ENCODE measurements at regions not wholly inside any gene's neighbourhood (a gene's known extent, or its start where the extent isn't known, plus 50 kb on each side); places are given as distances from the start of the nearest gene placed in this dataset.

GRCh38 chr1:55287723-55288122 is 72.6 kb upstream of the USP24 start:
- no peak overlapping the region for H4K8ac ChIP-seq (replicated peaks; ENCODE audit: insufficient read length, low read depth, low read length)
- no peak overlapping the region for H2BK5ac ChIP-seq (ENCODE audit: insufficient read length, low read length)
- no peak overlapping the region for H3K27ac ChIP-seq (ENCODE audit: insufficient read length, low read depth, low read length)
- no peak overlapping the region for H2AK5ac ChIP-seq (ENCODE audit: insufficient read length, low read length)
- H3K27ac Mint-ChIP-seq: no peak overlapping the region
- no peaks in the 10 kb centered on the region for H3K36me3 Mint-ChIP-seq (ENCODE audit: insufficient read depth in 1 of 3, low read depth in 3 of 3)
- H2AFZ ChIP-seq (ENCODE audit: low read length): no peak overlapping the region
- H3K79me2 ChIP-seq (ENCODE audit: insufficient read depth, low read length): no peaks in the 10 kb centered on the region
- no peak overlapping the region for H2BK20ac ChIP-seq (ENCODE audit: low read depth, low read length, poor library complexity, severe bottlenecking)
- H3T11ph ChIP-seq (ENCODE audit: low read length): no peak overlapping the region
- H3K4me1 Mint-ChIP-seq: peaks cover 18 to 20% of the 10 kb centered on the region in 2 experiments; a peak in 3 of 4 replicates
- H3K4me1 ChIP-seq (ENCODE audit: insufficient read depth, low read length): no peaks in the 10 kb centered on the region
- no peak overlapping the region for H3K9ac ChIP-seq (ENCODE audit: extremely low read depth, insufficient read length, low read length)
- H4K91ac ChIP-seq (ENCODE audit: insufficient read length, low read depth, low read length): no peak overlapping the region
- no peak for DNase-seq
- H3K4ac ChIP-seq (ENCODE audit: low read depth, low read length): no peak overlapping the region
- H3K23ac ChIP-seq (ENCODE audit: insufficient read length, low read depth, low read length): no peak overlapping the region
- H3K79me1 ChIP-seq (ENCODE audit: insufficient read depth, low read depth, low read length, poor library complexity, severe bottlenecking): no peaks in the 10 kb centered on the region
- H2BK12ac ChIP-seq (ENCODE audit: insufficient read length, low read depth, low read length): no peak overlapping the region
- no peak overlapping the region for H3K4me3 Mint-ChIP-seq
- no peaks in the 10 kb centered on the region for H3K27me3 ChIP-seq (ENCODE audit: insufficient read depth, low read length)
- no peak overlapping the region for H2BK15ac ChIP-seq (ENCODE audit: low read depth, low read length)
- H3K18ac ChIP-seq (ENCODE audit: insufficient read length, low read depth, low read length): no peak overlapping the region
- H3K14ac ChIP-seq (ENCODE audit: insufficient read depth, low read length): no peak overlapping the region
- no peaks in the 10 kb centered on the region for H3K9me3 Mint-ChIP-seq
- no peak overlapping the region for H3K56ac ChIP-seq (ENCODE audit: insufficient read length, low read depth, low read length)
- no peaks in the 10 kb centered on the region for H3K23me2 ChIP-seq (ENCODE audit: insufficient read length, low read depth, low read length, poor library complexity, severe bottlenecking)
- peaks cover 3% of the 10 kb centered on the region for H3K27me3 Mint-ChIP-seq (ENCODE audit: low read depth)
- H4K5ac ChIP-seq (ENCODE audit: insufficient read length, low read depth, low read length): no peak overlapping the region
- no peak for TF ChIP-seq CTCF (conservative IDR thresholded peaks at IDR 0.05)
- WGBS (ENCODE audit: extremely low coverage, insufficient read length, low lambda C conversion rate): no CpG with 5 or more reads among the region's 9 CpGs
- H4K20me1 ChIP-seq (ENCODE audit: control insufficient read depth, insufficient read depth, insufficient read length): no peaks in the 10 kb centered on the region
- no peak overlapping the region for H2BK120ac ChIP-seq (ENCODE audit: low read depth, low read length, poor library complexity, severe bottlenecking)
- H3K4me2 ChIP-seq (ENCODE audit: insufficient read depth, insufficient read length, low read length): no peak overlapping the region
- H3K9me3 ChIP-seq (ENCODE audit: control insufficient read depth, low read depth, low read length): no peaks in the 10 kb centered on the region

Data from H9 (cell line).